ENCODE measurements at regions not wholly inside any gene's neighbourhood (a gene's known extent, or its start where the extent isn't known, plus 50 kb on each side); places are given as distances from the start of the nearest gene placed in this dataset.
"Not testable (repeated sequence)": the region's sequence is repeated elsewhere in the genome, so short reads cannot be mapped to it uniquely, and the experiment has no call there.

DNA sequence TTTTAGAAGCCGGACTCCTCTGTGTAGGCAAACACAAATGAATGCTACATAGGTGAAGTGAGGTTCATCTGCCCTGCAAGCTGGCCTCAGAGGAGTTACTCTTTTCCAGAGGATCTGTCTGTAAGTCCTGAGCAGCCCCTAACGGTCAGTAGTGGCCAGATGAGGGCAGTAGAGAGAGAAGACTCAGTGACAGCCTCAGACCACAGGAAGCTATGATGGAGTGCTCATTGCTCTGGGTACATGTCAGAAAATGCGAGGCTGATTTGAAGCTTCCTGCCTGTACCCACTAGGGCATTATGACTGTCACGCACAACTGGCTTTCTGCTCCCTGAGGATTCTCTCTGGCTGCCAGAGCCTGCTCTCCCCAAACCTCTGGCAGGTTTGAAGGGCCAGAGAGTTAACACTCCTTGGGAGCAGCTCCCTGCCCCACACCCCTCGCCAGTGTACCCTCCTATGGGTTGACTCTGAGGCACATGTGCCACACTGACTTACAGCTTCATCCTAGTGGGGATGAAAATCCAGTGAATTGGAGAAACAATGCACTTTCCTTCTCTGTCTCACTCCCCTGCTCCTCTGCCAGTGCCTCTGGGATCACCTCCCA lies 141.5 kb downstream of the GABRG2 start:
- DNase-seq = no peak

DNA sequence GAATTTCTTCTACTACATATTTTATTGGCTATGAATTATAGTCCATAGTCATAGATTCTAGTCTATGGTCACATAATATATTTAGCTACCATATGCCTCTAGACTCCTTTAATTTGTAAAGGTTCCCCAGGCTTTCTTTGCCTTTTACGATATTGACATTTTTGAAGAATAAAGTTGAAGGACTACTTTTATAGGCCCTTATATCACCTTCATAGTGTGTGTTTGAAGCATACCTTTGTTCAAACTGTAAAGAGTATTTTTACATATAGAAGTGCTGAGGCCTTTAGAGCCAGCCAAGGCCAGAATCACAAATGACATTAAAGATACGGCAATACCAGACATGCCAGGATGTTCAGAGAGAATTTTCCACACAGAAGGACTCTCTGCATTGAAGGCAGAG lies 147.0 kb downstream of the GABRG2 start:
- DNase-seq = no peak

DNA sequence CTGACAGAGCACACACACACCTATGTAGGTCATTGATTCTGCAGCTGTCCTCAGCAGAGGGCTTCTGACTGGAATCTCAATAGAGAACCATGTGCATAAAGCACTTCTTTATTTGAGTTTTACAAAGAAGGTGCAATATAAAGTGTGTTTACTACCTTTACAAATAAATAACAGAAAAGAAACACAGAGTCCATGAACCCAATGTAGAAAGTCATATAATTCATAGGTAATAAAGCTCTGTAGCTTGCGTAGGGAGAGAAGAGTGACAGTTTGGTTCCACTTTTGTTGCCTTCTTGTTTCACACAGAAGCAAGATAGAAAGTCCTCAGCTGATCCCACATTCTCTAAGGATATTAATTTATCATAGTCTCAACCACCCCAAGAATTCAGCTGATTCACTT lies 149.5 kb downstream of the GABRG2 start:
- DNase-seq = no peak

DNA sequence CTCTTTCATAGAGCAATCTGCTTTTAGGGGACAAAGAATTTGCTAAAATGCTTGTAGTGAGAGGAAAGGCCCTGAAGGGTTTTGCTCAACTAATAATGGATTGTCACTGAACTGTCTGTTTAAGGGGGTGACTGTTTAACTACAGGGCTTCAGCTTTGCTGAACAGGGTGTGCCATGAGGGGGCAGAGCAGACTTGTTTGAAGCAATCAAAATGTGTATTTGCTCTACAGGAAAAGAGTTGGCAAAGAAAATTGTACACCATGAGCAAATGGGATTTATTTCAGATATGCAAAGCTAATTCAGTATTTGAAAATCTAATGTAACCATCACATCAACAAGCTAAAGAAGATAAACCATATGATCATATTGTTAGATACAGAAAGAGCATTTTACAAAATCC lies 154.3 kb downstream of the GABRG2 start:
- DNase-seq = no peak

DNA sequence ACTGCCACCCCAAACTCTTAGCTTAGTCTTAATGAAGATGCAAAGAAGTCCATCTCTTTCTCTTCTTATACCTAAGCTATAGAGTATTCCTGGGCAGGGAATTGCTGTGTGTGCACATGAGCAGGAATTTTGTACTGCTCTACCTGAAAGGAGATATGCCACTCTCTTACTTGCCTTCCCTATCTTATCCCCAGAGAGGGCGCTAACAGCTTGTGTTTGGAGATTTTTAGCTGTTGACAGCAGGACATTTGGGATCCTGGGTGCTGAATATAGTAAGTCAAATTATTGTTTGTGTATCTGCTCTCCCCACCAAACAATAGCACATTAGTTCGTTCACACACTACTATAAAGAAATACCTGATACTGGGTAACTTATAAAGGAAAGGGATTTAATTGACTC lies 159.5 kb downstream of the GABRG2 start:
- DNase-seq = no peak

DNA sequence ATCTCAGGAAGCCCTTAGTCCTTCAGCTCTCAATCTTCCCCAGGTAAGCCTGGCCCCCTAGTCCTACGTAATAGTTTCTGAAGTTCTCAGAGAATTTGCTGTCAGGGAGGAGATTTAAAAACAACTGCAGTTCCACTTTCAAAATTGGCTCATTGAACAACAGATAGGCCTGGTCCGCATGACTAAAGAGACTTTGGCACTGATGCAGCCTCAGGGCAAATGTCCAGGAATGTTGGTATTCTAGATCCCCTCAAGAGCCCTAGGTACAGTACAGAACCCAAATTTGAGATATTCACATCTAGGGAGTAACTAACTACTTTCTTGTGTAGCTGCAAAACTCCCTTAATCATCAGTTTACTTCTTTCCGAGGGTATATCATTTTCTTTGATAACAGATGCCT lies 162.8 kb downstream of the GABRG2 start:
- no peak for DNase-seq

DNA sequence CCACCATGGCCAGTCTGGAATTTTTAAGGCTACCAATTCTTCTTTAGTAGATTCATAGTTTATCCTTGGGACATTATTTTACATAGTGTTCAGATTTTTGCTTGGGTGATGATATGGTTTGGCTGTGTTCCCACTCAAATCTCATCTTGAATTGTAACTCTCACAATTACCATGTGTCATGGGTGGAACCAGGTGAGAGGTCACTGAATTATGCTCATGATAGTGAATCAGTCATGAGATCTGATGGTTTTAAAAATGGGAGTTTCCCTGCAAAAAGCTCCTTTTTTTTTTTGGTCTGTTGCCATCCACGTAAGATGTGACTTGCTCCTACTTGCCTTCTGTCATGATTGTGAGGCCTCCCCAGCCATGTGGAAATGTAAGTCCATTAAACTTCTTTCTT lies 163.9 kb downstream of the GABRG2 start:
- DNase-seq = no peak

DNA sequence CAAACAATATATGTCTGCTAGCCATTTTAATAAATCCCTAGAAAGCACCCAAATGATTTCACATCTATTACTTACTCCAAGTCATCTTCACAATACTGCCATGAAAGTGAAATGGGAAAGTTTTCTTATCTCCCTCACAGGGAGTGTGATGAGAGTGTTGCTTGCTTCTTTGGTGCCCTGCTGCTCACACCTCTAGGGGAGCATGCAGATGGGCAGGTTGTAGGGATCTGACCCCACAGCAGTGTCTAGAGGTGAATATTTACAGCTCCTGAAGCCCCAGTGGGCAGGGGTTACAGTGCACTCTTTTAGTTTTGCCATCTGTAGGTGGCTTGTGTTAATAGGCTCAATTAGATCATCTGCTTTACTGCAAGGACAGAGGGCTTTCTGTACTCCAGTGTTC lies 173.2 kb downstream of the GABRG2 start:
- no peak for DNase-seq

DNA sequence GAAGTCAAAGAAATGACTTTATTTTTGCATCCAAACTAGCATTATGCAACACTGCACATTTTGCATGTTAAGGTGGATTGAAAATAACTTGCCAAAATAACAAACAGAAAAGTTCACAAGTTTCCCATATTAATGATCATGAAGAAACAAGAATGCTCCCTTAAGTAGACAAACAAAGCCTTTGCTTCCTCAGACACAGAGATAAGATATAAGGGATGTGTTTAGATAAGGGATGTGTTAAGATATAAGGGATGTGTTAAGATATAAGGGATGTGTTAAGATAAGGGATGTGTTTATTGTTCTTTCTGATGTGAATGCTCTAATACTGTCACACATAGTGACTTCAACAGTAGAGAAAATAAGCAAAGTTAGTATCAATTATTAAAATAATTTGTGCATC lies 174.8 kb downstream of the GABRG2 start:
- DNase-seq = no peak

DNA sequence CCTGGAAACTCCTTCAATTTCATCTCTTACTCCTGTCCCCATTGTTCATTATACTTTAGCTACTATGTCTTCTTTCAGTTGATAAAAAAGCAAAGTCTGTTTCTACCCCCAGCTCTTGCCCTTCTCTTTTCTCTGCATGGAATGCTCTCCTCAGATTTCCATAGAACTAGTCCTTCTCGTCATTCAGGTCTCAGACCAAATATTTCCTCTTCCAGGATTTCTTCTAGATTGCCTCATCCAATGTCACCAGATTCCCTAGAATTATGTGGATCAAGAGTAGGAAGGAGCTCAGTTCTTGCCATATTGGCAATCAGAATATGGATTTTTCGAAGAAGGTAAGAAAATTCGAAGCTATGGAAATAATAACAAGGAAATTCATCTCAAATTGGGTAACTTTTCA lies 176.1 kb downstream of the GABRG2 start:
- no peak for DNase-seq

DNA sequence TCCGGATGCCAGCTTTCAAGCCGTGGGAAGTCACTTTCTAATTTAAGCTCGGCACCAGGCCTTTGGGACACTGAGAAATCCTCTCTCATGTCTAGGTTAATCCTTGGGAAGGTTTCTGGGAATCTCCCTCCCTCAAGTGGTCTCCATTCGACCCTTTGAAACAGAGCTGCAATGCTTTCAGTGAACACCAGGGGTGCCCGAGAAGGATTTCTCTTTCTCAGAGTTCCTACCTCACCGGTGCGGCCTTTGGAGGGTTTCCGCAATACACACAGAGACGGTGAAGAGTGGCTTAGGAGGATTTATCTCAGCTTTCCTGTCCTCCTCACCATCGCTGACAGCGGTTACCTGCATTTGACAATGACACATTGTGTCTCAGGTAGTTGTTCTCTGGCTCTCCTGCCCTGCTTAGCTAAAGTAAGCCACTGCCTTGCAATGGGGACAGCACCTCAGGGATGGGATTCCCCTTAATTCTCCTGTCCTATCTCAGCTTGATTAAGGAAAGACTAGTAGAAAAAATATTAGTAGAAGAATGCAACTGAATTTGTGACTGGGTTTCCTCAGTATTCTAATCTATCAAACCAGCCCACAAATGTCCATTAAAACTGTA lies 180.6 kb downstream of the GABRG2 start:
- DNase-seq = no peak

DNA sequence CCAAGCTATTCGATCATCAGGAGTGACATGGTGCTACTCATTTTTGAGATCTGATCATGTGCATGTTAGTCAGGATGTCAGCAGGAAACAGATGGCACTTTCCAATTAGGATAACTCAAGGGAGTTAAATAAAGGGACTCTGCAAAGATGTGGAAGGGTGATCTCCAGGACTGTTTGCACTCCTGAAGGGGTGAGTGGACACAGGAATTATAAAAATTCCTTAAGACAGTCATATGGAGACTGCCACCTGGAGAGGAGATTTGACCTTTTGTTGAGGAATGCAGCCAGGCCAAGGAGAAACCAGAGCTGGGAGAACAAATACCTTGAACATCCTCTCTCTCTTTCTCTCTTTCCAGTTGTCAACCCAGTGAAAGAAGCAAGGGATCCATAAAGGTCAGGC lies 189.1 kb downstream of the GABRG2 start:
- DNase-seq = no peak

DNA sequence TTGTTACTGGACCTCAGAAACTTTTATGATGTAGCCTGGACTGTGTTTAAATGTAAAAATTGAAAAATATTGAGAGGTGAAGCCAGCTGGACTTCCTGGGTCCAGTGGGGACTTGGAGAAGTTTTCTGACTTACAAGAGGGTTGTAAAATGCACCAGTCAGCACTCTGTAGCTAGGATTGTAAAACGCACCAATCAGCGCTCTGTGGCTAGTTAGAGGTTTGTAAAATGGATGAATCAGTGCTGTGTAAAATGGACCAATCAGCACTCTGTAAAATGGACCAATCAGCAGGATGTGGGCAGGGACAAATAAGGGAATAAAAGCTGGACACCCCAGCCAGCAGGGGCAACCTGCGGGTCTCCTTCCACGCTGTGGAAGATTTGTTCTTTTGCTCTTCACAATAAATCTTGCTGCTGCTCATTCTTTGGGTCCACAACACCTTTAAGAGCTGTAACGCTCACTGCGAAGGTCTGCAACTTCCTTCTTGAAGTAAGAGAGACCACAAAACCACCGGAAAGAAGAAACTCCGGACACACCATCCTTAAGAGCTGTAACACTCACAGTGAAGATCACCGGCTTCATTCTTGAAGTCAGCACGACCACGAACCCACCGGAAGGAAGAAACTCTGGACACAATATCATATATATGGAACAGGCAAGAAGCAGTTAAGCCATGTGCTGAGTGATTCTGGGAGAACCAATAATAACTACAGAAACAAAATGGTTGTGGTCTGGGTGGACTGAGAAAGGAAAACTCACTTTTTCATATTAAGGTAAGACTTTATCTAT lies 201.3 kb downstream of the GABRG2 start:
- no peak for DNase-seq

DNA sequence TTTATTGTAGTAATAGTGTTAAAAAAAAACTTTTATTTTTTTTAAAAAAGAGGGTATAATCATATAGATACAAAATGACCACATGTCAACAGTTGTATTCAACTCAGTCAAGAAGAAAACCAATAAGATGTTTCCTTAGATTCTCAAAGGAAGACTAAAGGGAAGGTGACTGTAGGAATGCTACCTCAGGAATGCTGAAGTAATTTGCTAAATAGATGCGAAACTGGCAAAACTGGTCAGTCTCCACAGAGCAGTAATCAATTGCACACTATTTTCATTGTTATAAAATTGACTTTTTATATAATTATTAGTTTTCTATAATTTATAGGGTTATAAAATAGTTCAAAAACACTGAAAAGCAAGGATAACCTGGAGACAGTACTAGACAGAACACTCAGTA lies 204.8 kb downstream of the GABRG2 start:
- DNase-seq = no peak

DNA sequence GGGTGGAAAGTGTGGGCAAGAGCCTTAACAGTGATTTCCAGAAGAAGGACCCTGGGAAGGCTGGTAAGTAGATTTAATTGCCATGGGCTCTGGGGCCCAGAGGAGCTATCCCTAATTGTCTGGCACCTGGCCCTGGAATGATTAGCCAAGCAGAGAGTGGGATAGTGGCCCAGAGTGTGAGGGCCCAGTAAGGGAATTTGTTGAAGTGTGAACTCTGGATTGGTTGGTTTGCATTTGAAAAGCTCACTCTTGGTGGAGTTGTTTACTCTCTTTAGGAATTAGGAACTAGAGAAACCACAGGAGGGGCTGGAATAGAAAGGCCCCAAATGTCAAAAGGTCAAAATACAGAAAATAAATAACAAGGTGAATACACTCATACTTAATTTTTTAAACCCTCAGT lies 207.1 kb downstream of the GABRG2 start:
- DNase-seq = no peak

DNA sequence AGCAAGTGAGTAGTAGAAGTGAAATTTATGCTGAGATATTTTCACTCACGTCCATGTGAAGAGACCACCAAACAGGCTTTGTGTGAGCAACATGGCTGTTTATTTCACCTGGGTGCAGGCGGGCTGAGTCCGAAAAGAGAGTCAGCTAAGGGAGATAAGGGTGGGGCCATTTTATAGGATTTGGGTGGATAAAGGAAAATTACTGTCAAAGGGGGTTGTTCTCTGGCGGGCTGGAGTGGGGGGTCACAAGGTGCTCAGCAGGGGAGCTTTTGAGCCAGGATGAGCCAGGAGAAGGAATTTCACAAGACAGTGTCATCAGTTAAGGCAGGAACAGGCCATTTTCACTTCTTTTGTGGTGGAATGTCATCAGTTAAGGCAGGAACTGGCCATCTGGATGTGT lies 207.8 kb downstream of the GABRG2 start:
- not testable (repeated sequence) for DNase-seq

DNA sequence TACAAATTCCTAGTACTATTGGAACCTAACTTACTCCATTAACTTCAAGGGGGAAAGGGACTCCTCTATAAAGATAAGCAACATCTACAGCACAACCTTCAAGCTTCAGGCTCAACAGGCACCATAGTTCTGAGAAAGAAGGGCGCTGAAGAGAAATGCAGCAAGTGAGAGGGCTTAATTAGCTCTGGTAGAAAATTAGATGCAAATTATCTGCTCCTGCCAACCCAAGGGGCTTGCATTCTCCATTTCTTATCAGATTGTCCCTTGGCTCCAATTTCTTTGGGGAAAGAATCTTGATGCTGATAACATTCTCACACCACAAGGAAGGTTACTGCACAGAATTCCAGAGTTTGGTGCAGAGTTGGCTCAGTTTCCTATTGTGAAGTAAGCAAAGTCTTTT lies 214.6 kb downstream of the GABRG2 start:
- DNase-seq = no peak

DNA sequence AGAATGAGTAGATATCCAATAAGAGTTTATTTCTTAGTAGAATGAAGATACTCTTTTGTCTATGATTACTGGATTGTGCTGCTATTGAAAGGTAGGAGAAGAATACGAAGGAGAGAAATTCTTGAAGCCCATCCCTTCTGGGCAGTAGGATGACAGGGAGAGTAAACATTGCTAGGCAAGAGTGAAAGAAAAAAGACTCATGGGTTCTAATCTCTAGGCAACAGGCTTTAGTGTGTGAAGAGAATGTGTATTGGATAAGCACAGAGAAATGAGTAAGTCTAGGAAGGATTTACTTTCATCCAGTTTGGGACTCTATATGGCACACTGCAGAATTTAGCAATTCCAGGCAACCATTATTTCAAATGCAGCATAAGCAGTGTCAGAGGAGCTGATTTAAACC lies 216.0 kb downstream of the GABRG2 start:
- DNase-seq = no peak

DNA sequence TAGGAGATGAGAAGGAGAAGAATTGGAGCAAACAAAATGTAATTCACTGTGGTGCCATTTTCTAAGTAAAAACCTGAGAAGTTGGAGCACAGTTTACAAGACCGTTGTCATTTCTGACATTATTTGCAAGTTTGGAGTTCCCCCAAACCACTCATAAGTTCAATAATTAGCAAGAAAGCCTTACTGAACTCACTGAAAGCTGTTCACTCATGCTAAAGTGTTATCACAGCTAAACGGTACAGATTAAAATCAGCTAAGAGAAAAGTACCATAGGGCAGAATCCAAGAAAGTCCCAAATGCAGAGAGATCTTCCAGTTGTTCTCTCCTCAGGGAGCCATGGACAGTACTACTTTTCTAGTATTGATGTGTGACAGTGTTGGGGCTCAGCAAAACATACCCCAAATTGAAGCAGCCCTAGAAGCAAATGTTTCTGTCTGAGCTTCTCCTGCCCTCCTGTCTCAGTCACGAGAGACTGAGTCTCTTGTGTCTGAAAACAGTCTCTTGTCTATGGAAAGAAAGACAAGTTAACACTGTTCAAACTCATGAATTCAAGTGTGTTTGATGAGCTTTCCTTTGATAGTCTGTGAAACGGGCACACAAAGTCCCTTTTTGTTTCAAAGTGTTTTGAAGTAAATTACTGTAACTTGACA lies 221.2 kb downstream of the GABRG2 start:
- DNase-seq = no peak

DNA sequence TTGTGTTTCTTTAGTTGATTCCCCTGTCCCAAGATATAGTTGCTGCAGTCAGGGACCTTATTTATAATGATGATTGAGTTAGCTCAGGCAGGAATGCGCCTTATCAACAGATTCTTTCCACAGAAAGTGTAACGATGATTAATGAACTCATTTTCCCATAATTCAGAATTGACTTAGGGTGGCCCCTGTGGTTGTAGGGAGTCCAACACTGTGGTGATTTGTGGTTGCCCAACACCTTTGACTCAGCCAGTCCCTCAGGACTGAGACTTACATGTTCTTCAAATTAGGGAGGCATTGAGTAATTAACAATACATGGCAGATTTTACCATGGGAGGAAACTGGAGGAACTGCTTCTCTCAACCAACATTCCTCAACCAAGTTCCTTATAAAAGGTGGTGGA lies 221.9 kb downstream of the GABRG2 start:
- DNase-seq = no peak

DNA sequence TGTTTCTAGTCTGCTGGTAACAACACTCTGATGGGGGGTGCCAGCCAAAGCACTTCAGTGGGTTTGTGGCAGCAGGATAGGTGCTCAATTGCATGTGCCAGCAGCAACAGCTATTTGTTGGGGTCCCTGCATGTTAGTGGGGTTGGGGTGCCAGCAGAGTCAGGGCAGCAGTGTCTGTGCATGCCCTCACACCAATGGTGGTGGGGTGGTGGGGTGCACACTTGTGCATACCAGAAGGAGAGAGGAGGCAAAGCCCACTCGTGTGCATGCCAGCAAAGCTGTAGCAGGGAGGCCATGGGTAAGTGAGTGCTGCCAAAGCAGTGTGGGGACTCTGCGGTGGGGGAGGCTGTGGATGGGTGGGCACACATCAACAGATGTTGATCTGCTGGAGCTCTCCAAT lies 232.2 kb downstream of the GABRG2 start:
- no peak for DNase-seq

DNA sequence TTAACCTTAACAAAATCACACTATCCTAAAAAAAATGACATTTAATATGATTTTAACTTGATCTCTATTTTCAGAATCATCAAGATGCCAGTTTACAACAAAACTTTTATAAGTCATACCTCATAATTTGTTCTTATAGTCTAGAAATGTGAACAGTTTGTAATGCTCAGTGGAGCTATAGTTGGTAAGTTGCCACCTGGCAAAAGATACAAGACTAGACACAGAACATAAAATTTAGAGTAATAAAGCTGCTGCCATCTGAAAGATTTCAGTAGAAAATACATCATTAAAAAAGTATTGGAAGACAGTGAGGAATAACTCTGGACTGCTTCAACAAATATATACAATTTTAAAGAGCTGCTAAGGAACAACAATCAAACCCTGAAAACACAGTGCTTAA lies 233.8 kb downstream of the GABRG2 start:
- DNase-seq = no peak

DNA sequence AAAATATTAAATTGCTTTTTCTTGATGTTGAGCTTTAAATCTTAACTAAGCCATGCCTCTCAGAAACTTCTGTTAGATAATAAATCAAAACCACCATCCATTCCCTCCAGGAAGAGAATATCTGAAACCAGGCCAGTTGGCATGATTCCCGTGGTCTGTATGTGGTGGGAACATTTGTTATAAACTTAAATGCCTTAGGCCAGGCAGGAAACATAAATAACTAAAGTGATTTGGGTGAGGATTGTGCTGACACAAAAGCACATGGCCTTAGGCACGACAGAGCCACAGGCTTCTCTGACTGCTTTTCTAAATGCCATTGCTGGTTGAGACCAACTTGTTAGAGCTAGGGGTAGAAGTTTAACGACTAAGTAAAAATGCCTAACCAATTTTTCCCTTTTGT lies 255.9 kb downstream of the GABRG2 start:
- DNase-seq = no peak

DNA sequence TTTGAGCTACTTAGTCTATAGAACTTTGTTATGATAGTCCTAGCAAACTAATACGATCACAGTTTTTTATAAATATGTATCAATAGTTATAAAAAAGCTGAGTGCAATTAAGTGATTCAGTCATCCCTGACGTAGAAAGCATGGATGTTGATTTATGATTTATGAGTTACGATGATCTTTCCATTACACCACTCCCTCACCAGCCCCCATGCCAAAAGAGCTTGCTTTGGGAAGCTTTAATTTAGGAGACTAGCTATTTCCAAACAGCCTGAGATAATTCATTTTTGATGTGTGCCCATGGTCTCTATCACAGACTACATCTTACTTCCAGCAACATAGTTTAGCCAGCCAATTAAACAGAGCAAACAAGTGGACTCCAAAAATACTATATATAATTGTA lies 256.8 kb downstream of the GABRG2 start:
- DNase-seq = no peak

All from stimulated activated CD4-positive, alpha-beta T cell treated with anti-CD3 and anti-CD28 coated beads, Interleukin-4, amount 100 ng/mL, for 24 hours (primary cell).